GM19372 (cell line): ENCODE measurements at regions not wholly inside any gene's neighbourhood (a gene's known extent, or its start where the extent isn't known, plus 50 kb on each side); places are given as distances from the start of the nearest gene placed in this dataset.

Experiments
- ATAC-seq: cut with Tn5 transposase; IDR thresholded peaks from one replicate; pipeline ENCODE4 v1.9.1; 2021; ENCODE audit warnings: mild to moderate bottlenecking, low read depth, moderate library complexity; ENCODE audit not compliant: unreplicated experiment

GRCh38 chr6:4592026-4592425, 184.2 kb upstream of the CDYL start:
- no peak for ATAC-seq

GRCh38 chr6:4591218-4591617, 185.0 kb upstream of the CDYL start:
- no peak for ATAC-seq

- ATAC-seq: no peak
These were observed 186.9 kb upstream of the CDYL start for GRCh38 chr6:4589295-4589694.

GRCh38 chr6:4588581-4588980, 187.6 kb upstream of the CDYL start:
- ATAC-seq: no peak

GRCh38 chr6:4588163-4588562, 188.0 kb upstream of the CDYL start:
- ATAC-seq: no peak

GRCh38 chr6:4587171-4587570, 189.0 kb upstream of the CDYL start:
- no peak for ATAC-seq

- ATAC-seq: no peak
These were observed 189.7 kb upstream of the CDYL start for GRCh38 chr6:4586469-4586859.

- no peak for ATAC-seq
These were observed 190.3 kb upstream of the CDYL start for GRCh38 chr6:4585682-4586468.

- no peak for ATAC-seq
These were observed 191.4 kb upstream of the CDYL start for GRCh38 chr6:4584801-4585200.

GRCh38 chr6:4582506-4583417, 193.4 kb upstream of the CDYL start:
- ATAC-seq: no peak

GRCh38 chr6:4581468-4582385, 194.5 kb upstream of the CDYL start:
- ATAC-seq: no peak

GRCh38 chr6:4580361-4580760, 195.8 kb upstream of the CDYL start:
- ATAC-seq: no peak

GRCh38 chr6:4577406-4577805, 198.8 kb upstream of the CDYL start:
- ATAC-seq: no peak

GRCh38 chr6:4575714-4576113, 200.5 kb upstream of the CDYL start:
- no peak for ATAC-seq

GRCh38 chr6:4574007-4574406, 202.2 kb upstream of the CDYL start:
- ATAC-seq: no peak

GRCh38 chr6:4571011-4571410, 205.2 kb upstream of the CDYL start:
- no peak for ATAC-seq

GRCh38 chr6:4568138-4568537, 208.1 kb upstream of the CDYL start:
- no peak for ATAC-seq

- ATAC-seq: no peak
These were observed 209.1 kb upstream of the CDYL start for GRCh38 chr6:4567141-4567540.

GRCh38 chr6:4565301-4566250, 210.6 kb upstream of the CDYL start:
- ATAC-seq: no peak
